Mesenteric fat pad (tissue), 1 donor: ENCODE measurements at regions not wholly inside any gene's neighbourhood (a gene's known extent, or its start where the extent isn't known, plus 50 kb on each side); places are given as distances from the start of the nearest gene placed in this dataset.

Experiments used
- DNase-seq: peaks from one replicate; pipeline ENCODE4 v3.0.0-alpha.2; 2020; ENCODE audit warnings: low spot score
- donor health status: DM: yes; HTN: yes; CAD: no.

GRCh38 chr6:48826901-48827701 lies 636.0 kb downstream of the MMUT start:
- no peak for DNase-seq

GRCh38 chr6:48826152-48826515 lies 636.9 kb downstream of the MMUT start:
- DNase-seq: no peak

- no peak for DNase-seq
Measured at GRCh38 chr6:48825501-48826151, 637.4 kb downstream of the MMUT start.

- DNase-seq: no peak
Measured at GRCh38 chr6:48818052-48818412, 645.0 kb downstream of the MMUT start.

- DNase-seq: no peak
Measured at GRCh38 chr6:48817333-48818051, 645.6 kb downstream of the MMUT start.

- no peak for DNase-seq
Measured at GRCh38 chr6:48814957-48815356, 648.1 kb downstream of the MMUT start.

- no peak for DNase-seq
Measured at GRCh38 chr6:48813836-48814235, 649.2 kb downstream of the MMUT start.

GRCh38 chr6:48809700-48810099 lies 653.4 kb downstream of the MMUT start:
- no peak for DNase-seq

GRCh38 chr6:48809245-48809644 lies 653.8 kb downstream of the MMUT start:
- no peak for DNase-seq

- DNase-seq: no peak
Measured at GRCh38 chr6:48798296-48798695, 664.8 kb downstream of the MMUT start.

- DNase-seq: no peak
Measured at GRCh38 chr6:48782225-48782624, 671.2 kb upstream of the PTCHD4 start.

- DNase-seq: no peak
Measured at GRCh38 chr6:48777411-48777810, 666.4 kb upstream of the PTCHD4 start.

GRCh38 chr6:48775157-48775556 lies 664.2 kb upstream of the PTCHD4 start:
- no peak for DNase-seq

GRCh38 chr6:48774276-48774675 lies 663.3 kb upstream of the PTCHD4 start:
- DNase-seq: no peak

GRCh38 chr6:48766349-48766748 lies 655.4 kb upstream of the PTCHD4 start:
- no peak for DNase-seq

- no peak for DNase-seq
Measured at GRCh38 chr6:48765352-48765961, 654.5 kb upstream of the PTCHD4 start.

GRCh38 chr6:48764286-48765044 lies 653.5 kb upstream of the PTCHD4 start:
- no peak for DNase-seq

- DNase-seq: no peak
Measured at GRCh38 chr6:48757661-48758060, 646.7 kb upstream of the PTCHD4 start.

- DNase-seq: no peak
Measured at GRCh38 chr6:48755315-48755714, 644.3 kb upstream of the PTCHD4 start.

- no peak for DNase-seq
Measured at GRCh38 chr6:48754641-48755040, 643.6 kb upstream of the PTCHD4 start.

- DNase-seq: no peak
Measured at GRCh38 chr6:48750861-48751260, 639.9 kb upstream of the PTCHD4 start.
